Parathyroid adenoma (tissue), 2 donors: ENCODE measurements at regions not wholly inside any gene's neighbourhood (a gene's known extent, or its start where the extent isn't known, plus 50 kb on each side); places are given as distances from the start of the nearest gene placed in this dataset.
"Not testable (repeated sequence)": the region's sequence is repeated elsewhere in the genome, so short reads cannot be mapped to it uniquely, and the experiment has no call there.

ENCODE experiments used
- H2AFZ ChIP-seq: fragments of 300-600 bp; sonication (generic); one replicate; pipeline ENCODE4 v1.7.0; 2017; ENCODE audit warnings: antibody characterized with exemption, mild to moderate bottlenecking
- H3K27ac ChIP-seq: fragments of 300-600 bp; sonication (generic); one replicate; pipeline ENCODE4 v1.7.0; 2017
- H3K27me3 ChIP-seq: fragments of 300-600 bp; sonication (generic); one replicate; pipeline ENCODE4 v1.7.0; 2017; ENCODE audit warnings: low read length; ENCODE audit not compliant: control insufficient read depth, insufficient read depth
- H3K36me3 ChIP-seq: fragments of 300-600 bp; sonication (generic); one replicate; pipeline ENCODE4 v1.7.0; 2017; ENCODE audit warnings: low read length; ENCODE audit not compliant: control insufficient read depth, insufficient read depth
- H3K4me1 ChIP-seq: fragments of 300-600 bp; sonication (generic); one replicate; pipeline ENCODE4 v1.7.0; 2017; ENCODE audit warnings: control low read depth
- H3K4me2 ChIP-seq: fragments of 300-600 bp; sonication (generic); one replicate; pipeline ENCODE4 v1.7.0; 2017; ENCODE audit warnings: low read length
- H3K4me3 ChIP-seq: fragments of 300-600 bp; sonication (generic); one replicate; pipeline ENCODE4 v1.7.0; 2017; ENCODE audit warnings: low read depth, low read length
- H3K79me2 ChIP-seq: fragments of 300-600 bp; sonication (generic); one replicate; pipeline ENCODE4 v1.7.0; 2017; ENCODE audit warnings: control low read depth
- H3K9ac ChIP-seq: fragments of 300-600 bp; sonication (generic); one replicate; pipeline ENCODE4 v1.7.0; 2017; ENCODE audit warnings: mild to moderate bottlenecking
- H3K9me3 ChIP-seq: fragments of 300-600 bp; sonication (generic); one replicate; pipeline ENCODE4 v1.7.0; 2017; ENCODE audit warnings: low read length; ENCODE audit not compliant: control insufficient read depth
- CTCF ChIP-seq: fragments of 300-600 bp; sonication (generic); IDR thresholded peaks from one replicate; pipeline ENCODE4 v1.7.0; 2017; ENCODE audit warnings: antibody characterized with exemption, mild to moderate bottlenecking
- donor health status: primary hyperparathyroidism.

GRCh38 chr12:30567082-30567481 is 128.6 kb downstream of the IPO8 start:
- no peak for TF ChIP-seq CTCF
- no peak overlapping the region for H3K9ac ChIP-seq
- H3K27me3 ChIP-seq: no peaks in the 10 kb centered on the region
- H3K79me2 ChIP-seq: no peaks in the 10 kb centered on the region
- no peak overlapping the region for H3K4me3 ChIP-seq
- no peak overlapping the region for H3K27ac ChIP-seq
- no peak overlapping the region for H3K4me2 ChIP-seq
- no peaks in the 10 kb centered on the region for H3K9me3 ChIP-seq
- H3K4me1 ChIP-seq: no peaks in the 10 kb centered on the region
- H2AFZ ChIP-seq: no peak overlapping the region
- no peaks in the 10 kb centered on the region for H3K36me3 ChIP-seq

- no peaks in the 10 kb centered on the region for H3K36me3 ChIP-seq
- no peaks in the 10 kb centered on the region for H3K27me3 ChIP-seq
- TF ChIP-seq CTCF: no peak
- H3K4me1 ChIP-seq: no peaks in the 10 kb centered on the region
- H2AFZ ChIP-seq: no peak overlapping the region
- H3K9ac ChIP-seq: no peak overlapping the region
- no peaks in the 10 kb centered on the region for H3K79me2 ChIP-seq
- no peak overlapping the region for H3K27ac ChIP-seq
- H3K4me3 ChIP-seq: no peak overlapping the region
- H3K9me3 ChIP-seq: no peaks in the 10 kb centered on the region
- no peak overlapping the region for H3K4me2 ChIP-seq
Observed at GRCh38 chr12:30564394-30564793, 131.3 kb downstream of the IPO8 start.

- H3K36me3 ChIP-seq: no peaks in the 10 kb centered on the region
- H3K79me2 ChIP-seq: no peaks in the 10 kb centered on the region
- H3K4me1 ChIP-seq: no peaks in the 10 kb centered on the region
- no peak overlapping the region for H3K9ac ChIP-seq
- no peaks in the 10 kb centered on the region for H3K27me3 ChIP-seq
- no peak overlapping the region for H3K27ac ChIP-seq
- no peaks in the 10 kb centered on the region for H3K9me3 ChIP-seq
- TF ChIP-seq CTCF: no peak
- no peak overlapping the region for H3K4me2 ChIP-seq
- H3K4me3 ChIP-seq: no peak overlapping the region
- H2AFZ ChIP-seq: no peak overlapping the region
Observed at GRCh38 chr12:30548203-30548602, 147.5 kb downstream of the IPO8 start.

- TF ChIP-seq CTCF: no peak
- Histone ChIP-seq H3K36me3 (no peaks in the 10 kb centered on the region), H2AFZ (no peak overlapping the region), H3K27ac (no peak overlapping the region), H3K9me3 (no peaks in the 10 kb centered on the region), H3K27me3 (no peaks in the 10 kb centered on the region), H3K4me3 (no peak overlapping the region), H3K4me2 (no peak overlapping the region), H3K4me1 (no peaks in the 10 kb centered on the region), H3K9ac (no peak overlapping the region), H3K79me2 (no peaks in the 10 kb centered on the region)
Observed at GRCh38 chr12:30546121-30546520, 149.5 kb downstream of the IPO8 start.

GRCh38 chr12:30544704-30545103 is 151.0 kb downstream of the IPO8 start:
- not testable (repeated sequence) for H3K36me3 ChIP-seq, H3K4me2 ChIP-seq, H2AFZ ChIP-seq, H3K4me1 ChIP-seq, H3K4me3 ChIP-seq, H3K9me3 ChIP-seq, H3K79me2 ChIP-seq, H3K27ac ChIP-seq, H3K27me3 ChIP-seq, H3K9ac ChIP-seq
